ENCODE measurements at regions not wholly inside any gene's neighbourhood (a gene's known extent, or its start where the extent isn't known, plus 50 kb on each side); places are given as distances from the start of the nearest gene placed in this dataset.

DNA sequence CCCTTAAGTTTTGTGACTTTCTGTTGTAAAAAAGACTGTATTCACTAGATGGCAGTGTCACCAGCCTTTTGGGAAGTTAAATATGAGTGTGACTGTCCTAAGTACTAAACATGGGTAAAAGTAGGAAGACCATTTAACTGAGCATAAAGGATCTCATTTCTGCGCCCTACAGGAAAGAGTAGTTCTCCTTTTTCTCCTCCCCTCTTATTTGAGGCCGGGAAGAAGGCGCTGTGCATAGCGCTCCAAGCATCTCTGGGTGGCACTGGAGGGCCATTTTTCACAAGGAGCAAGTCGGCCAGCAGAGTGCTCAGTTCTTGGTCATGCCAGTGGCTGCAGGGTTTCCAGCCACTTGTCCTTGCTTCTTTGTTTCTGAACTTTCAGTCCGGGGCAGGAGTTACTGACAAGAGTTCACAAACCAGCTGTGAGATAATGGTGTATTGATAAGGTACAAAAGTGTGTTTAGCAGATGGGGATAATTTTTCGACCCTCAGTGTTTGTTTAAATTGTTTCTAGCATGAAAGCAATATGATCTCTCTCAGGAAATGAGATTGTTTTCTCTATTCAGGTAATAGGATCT is 227.6 kb upstream of the DMRT1 start (continued):
- TF ChIP-seq, protein P1, sequence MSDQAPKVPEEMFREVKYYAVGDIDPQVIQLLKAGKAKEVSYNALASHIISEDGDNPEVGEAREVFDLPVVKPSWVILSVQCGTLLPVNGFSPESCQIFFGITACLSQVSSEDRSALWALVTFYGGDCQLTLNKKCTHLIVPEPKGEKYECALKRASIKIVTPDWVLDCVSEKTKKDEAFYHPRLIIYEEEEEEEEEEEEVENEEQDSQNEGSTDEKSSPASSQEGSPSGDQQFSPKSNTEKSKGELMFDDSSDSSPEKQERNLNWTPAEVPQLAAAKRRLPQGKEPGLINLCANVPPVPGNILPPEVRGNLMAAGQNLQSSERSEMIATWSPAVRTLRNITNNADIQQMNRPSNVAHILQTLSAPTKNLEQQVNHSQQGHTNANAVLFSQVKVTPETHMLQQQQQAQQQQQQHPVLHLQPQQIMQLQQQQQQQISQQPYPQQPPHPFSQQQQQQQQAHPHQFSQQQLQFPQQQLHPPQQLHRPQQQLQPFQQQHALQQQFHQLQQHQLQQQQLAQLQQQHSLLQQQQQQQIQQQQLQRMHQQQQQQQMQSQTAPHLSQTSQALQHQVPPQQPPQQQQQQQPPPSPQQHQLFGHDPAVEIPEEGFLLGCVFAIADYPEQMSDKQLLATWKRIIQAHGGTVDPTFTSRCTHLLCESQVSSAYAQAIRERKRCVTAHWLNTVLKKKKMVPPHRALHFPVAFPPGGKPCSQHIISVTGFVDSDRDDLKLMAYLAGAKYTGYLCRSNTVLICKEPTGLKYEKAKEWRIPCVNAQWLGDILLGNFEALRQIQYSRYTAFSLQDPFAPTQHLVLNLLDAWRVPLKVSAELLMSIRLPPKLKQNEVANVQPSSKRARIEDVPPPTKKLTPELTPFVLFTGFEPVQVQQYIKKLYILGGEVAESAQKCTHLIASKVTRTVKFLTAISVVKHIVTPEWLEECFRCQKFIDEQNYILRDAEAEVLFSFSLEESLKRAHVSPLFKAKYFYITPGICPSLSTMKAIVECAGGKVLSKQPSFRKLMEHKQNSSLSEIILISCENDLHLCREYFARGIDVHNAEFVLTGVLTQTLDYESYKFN (CRISPR knock-in tag; conservative IDR thresholded peaks at IDR 0.05) = peak; percentile 77
- TF ChIP-seq NONO (IDR thresholded peaks at IDR 0.05) = no peak
- TF ChIP-seq NONO (CRISPR knock-in tag; conservative IDR thresholded peaks at IDR 0.05) = 0 out of 2 replicates have a peak, but pooled peaks have one; percentile 55
- TF ChIP-seq, protein P2, sequence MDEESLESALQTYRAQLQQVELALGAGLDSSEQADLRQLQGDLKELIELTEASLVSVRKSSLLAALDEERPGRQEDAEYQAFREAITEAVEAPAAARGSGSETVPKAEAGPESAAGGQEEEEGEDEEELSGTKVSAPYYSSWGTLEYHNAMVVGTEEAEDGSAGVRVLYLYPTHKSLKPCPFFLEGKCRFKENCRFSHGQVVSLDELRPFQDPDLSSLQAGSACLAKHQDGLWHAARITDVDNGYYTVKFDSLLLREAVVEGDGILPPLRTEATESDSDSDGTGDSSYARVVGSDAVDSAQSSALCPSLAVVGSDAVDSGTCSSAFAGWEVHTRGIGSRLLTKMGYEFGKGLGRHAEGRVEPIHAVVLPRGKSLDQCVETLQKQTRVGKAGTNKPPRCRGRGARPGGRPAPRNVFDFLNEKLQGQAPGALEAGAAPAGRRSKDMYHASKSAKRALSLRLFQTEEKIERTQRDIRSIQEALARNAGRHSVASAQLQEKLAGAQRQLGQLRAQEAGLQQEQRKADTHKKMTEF (CRISPR knock-in tag; IDR thresholded peaks at IDR 0.05) = peak; percentile 78
- no peak for TF ChIP-seq SMAD1 (CRISPR knock-in tag; IDR thresholded peaks at IDR 0.05; ENCODE audit: borderline replicate concordance, low read depth)
- peak; percentile 81; the same call in 1 of the 2 replicates for TF ChIP-seq SMAD3 (CRISPR knock-in tag; IDR thresholded peaks at IDR 0.05)
- peak; percentile 25 for TF ChIP-seq SKI (IDR thresholded peaks at IDR 0.05; ENCODE audit: partially characterized antibody)
- peak; percentile 46; the same call in 1 of the 2 replicates for TF ChIP-seq AHR (CRISPR knock-in tag; IDR thresholded peaks at IDR 0.05)
- TF ChIP-seq SALL1 (CRISPR knock-in tag; IDR thresholded peaks at IDR 0.05) = peak; percentile 89
- TF ChIP-seq LCORL (IDR thresholded peaks at IDR 0.05) = no peak
- peak; percentile 70 for TF ChIP-seq LCORL (CRISPR knock-in tag; IDR thresholded peaks at IDR 0.05)
- 0 out of 2 replicates have a peak, but pooled peaks have one; percentile 24 for TF ChIP-seq ZNF34 (CRISPR knock-in tag; IDR thresholded peaks at IDR 0.05; ENCODE audit: borderline replicate concordance)
- TF ChIP-seq ZNF709 (CRISPR knock-in tag; IDR thresholded peaks at IDR 0.05) = no peak
- no peak for TF ChIP-seq CHD2 (IDR thresholded peaks at IDR 0.05; ENCODE audit: low read depth, low read length)
- no peak for TF ChIP-seq HNF4G (IDR thresholded peaks at IDR 0.05; ENCODE audit: borderline replicate concordance, low read depth, low read length)
- TF ChIP-seq HNF4G (CRISPR knock-in tag; IDR thresholded peaks at IDR 0.05; ENCODE audit: borderline replicate concordance, low read depth) = no peak
- TF ChIP-seq, protein P3, sequence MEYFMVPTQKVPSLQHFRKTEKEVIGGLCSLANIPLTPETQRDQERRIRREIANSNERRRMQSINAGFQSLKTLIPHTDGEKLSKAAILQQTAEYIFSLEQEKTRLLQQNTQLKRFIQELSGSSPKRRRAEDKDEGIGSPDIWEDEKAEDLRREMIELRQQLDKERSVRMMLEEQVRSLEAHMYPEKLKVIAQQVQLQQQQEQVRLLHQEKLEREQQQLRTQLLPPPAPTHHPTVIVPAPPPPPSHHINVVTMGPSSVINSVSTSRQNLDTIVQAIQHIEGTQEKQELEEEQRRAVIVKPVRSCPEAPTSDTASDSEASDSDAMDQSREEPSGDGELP (IDR thresholded peaks at IDR 0.05; ENCODE audit: borderline replicate concordance, low read depth) = peak; percentile 88
- no peak for TF ChIP-seq ZNF451 (CRISPR knock-in tag; IDR thresholded peaks at IDR 0.05)
- TF ChIP-seq NPAS2 (CRISPR knock-in tag; IDR thresholded peaks at IDR 0.05; ENCODE audit: borderline replicate concordance) = no peak
- TF ChIP-seq, protein P4, sequence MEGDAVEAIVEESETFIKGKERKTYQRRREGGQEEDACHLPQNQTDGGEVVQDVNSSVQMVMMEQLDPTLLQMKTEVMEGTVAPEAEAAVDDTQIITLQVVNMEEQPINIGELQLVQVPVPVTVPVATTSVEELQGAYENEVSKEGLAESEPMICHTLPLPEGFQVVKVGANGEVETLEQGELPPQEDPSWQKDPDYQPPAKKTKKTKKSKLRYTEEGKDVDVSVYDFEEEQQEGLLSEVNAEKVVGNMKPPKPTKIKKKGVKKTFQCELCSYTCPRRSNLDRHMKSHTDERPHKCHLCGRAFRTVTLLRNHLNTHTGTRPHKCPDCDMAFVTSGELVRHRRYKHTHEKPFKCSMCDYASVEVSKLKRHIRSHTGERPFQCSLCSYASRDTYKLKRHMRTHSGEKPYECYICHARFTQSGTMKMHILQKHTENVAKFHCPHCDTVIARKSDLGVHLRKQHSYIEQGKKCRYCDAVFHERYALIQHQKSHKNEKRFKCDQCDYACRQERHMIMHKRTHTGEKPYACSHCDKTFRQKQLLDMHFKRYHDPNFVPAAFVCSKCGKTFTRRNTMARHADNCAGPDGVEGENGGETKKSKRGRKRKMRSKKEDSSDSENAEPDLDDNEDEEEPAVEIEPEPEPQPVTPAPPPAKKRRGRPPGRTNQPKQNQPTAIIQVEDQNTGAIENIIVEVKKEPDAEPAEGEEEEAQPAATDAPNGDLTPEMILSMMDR (CRISPR knock-in tag; IDR thresholded peaks at IDR 0.05) = peak; percentile 97
- TF ChIP-seq HOXA3 (CRISPR knock-in tag; IDR thresholded peaks at IDR 0.05) = peak; percentile 73; the same call in 1 of the 2 replicates

Data from HepG2 (cell line).